Superior temporal gyrus (tissue), 1 donor: ENCODE measurements at regions not wholly inside any gene's neighbourhood (a gene's known extent, or its start where the extent isn't known, plus 50 kb on each side); places are given as distances from the start of the nearest gene placed in this dataset.
A peak's percentile ranks its signal among the peaks of the same experiment; 100 is the strongest.
"Not testable (repeated sequence)": the region's sequence is repeated elsewhere in the genome, so short reads cannot be mapped to it uniquely, and the experiment has no call there.

Source experiments
- DNase-seq: peaks from one replicate; pipeline ENCODE4 v3.0.0-alpha.2; 2016; ENCODE audit errors: extremely low spot score

GRCh38 chr12:9309749-9310148 is 101.6 kb upstream of the PZP start:
- not testable (repeated sequence) for DNase-seq

DNA sequence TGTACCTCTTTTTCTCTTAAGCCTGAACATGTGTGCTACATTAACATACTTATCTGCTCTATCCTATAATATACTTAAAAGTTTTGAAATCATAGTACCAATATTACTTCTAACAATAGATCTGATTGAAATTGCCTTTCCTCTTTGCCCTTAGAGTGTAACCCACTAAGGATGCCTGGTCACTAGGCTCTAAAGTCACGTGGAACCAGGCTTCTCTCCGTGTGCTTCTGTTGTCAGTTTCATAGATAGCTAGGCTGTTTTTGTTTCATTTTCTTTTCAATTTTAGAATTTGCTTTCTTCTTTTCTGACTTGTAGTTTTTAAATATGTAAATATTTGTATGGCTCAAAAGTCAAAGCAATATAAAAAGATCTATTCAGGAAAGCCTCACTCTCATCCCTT is 100.5 kb upstream of the PZP start:
- DNase-seq, result not testable (repeated sequence)

GRCh38 chr12:9308163-9308562 is 100.0 kb upstream of the PZP start:
- not testable (repeated sequence) for DNase-seq

DNA sequence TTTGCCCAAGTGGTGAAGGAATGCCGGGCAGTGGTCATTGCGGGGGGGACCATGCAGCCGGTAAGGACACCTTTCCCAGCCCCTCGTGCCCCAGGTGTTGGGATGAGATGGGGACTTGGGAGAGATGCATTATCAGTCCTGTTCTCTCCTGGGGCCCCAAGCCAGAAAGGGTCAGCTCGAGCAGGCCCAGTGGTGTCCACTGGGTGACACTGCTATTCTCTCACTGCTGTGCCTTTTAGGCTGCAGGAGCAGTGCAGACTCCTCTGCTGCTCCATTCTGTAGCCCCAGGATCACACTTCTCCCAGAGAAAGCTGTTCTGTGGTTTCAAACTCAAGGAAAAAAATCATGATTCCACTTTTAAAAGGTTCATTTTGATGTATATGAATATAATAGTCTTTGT is 99.1 kb upstream of the PZP start:
- DNase-seq, result not testable (repeated sequence)

DNA sequence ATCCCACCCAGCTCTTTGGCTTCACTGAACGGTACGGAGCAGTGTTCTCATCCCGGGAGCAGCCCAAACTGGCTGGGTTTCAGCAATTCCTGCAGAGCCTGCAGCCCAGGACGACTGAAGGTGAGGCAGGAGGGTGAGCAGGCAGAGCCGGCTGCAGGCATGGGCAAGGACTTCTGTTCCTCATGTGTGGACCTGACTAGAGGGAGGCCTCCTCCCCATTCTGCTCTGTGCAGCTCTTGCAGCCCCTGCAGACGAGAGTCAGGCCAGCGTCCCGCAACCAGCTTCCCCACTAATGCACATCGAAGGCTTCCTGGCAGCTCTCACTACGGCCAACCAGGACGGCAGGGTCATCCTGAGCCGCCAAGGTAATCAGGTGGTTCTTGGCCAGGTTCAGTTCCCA is 97.8 kb upstream of the PZP start:
- DNase-seq, result not testable (repeated sequence)

DNA sequence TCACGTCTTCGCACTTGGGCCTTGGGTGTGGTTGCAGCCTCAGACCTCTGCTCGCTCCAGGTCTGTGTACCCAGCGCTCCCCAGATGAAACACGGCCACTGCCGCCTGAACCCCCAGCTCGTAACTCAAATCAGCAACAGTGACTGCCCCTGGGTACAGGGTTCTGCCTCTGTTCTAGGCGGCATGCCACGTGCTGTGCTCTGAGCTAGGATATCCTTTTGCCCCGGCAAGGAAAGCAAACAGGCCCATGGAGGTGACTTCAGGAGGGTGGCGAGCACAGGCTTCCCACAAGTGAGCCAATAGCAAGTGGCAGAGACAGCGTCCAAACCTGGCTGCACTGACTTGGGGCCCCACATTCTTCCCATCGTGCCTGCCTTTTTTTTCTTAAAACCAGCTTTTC is 96.3 kb upstream of the PZP start:
- DNase-seq, result not testable (repeated sequence)

DNA sequence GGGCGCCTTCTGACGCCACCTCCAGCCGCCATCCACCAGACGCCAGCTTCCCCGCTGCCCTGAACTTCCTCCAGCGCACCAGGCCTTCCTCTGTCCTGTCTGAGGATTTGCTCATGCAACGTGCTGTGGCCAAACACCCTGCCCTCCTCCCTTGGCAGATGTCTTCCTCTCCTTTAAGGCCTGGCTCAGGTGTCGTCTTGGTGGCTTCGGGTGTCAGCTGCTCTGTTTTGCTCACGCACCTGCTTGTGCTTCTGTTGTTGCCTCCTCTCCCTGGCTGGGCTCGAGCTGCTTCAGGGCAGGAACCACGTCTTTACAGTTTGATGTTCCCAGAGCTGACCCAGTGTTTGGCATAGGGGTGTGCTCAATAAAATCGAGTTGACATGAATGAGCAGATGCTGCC is 87.7 kb upstream of the PZP start:
- DNase-seq, result not testable (repeated sequence)

- DNase-seq, result not testable (repeated sequence)
These were observed 86.0 kb upstream of the PZP start for GRCh38 chr12:9294072-9294620.

- DNase-seq, result not testable (repeated sequence)
These were observed 85.2 kb upstream of the PZP start for GRCh38 chr12:9293391-9293790.

GRCh38 chr12:9289984-9290383 is 81.8 kb upstream of the PZP start:
- DNase-seq, result not testable (repeated sequence)

GRCh38 chr12:9284724-9285123 is 76.5 kb upstream of the PZP start:
- not testable (repeated sequence) for DNase-seq

- not testable (repeated sequence) for DNase-seq
These were observed 76.0 kb upstream of the PZP start for GRCh38 chr12:9284197-9284596.

- peak; percentile 85 for DNase-seq
These were observed 75.3 kb upstream of the PZP start for GRCh38 chr12:9283346-9284095.

- no peak for DNase-seq
These were observed 68.8 kb upstream of the PZP start for GRCh38 chr12:9276990-9277389.

DNA sequence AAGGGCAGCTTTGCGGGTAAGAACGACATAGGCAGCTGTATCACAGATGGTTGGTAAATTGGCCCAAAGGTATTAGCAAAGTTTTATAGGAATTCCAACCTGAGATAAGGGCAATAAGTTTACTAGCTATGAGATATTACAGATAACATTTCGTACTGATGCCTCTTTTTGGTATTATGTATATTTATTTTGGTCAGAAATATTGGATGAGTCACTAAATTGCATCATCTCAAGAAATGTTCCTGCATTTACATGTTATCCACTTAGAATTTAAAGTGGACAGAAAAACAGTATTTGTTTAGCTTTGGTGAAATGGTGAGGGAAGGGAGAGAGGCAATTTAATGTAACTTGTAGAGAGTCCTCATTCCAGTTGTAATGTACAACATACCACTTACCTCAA is 65.1 kb upstream of the PZP start:
- DNase-seq, result no peak

DNA sequence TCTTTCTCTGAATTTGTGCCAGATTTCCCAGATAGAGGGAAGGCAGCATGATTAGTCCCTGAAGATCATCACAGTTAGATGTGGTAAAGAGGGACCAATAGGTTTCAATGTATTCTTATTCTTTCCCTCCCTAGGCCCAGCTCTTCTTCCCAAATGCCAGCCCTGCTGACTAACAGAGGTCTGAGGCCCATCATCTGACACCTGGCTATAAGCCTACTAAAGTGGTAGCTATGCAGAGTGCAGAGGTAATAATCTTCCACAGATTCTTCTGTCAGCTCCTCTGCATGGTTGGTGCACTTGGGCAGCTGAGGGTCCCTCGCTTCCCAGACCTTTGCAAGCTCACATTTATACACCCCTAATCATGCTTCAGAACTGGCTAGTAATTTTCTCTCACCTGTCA is 63.7 kb upstream of the PZP start:
- no peak for DNase-seq

- DNase-seq, result no peak
These were observed 56.4 kb upstream of the PZP start for GRCh38 chr12:9264546-9264945.

GRCh38 chr12:9260931-9261330 is 52.7 kb upstream of the PZP start:
- DNase-seq, result no peak

- no peak for DNase-seq
These were observed 50.5 kb upstream of the PZP start for GRCh38 chr12:9258676-9259075.
